Keratinocyte (primary cell): ENCODE measurements at regions not wholly inside any gene's neighbourhood (a gene's known extent, or its start where the extent isn't known, plus 50 kb on each side); places are given as distances from the start of the nearest gene placed in this dataset.

Experiments used
- DNase-seq: peaks from one replicate; pipeline ENCODE4 v3.0.0-alpha.2; 2011; ENCODE audit warnings: low read depth, missing footprints, low spot score
- FAIRE-seq: peaks from 2 replicates; lab custom pipeline; 2011; peaks lifted over from hg19 to GRCh38; lab: Jason Lieb, UNC
- H2AFZ ChIP-seq: 2 replicates; pipeline ENCODE4 v1.6.0; 2012; ENCODE audit warnings: low read length, control low read depth, inconsistent platforms; ENCODE audit not compliant: control insufficient read depth
- H3K27ac ChIP-seq: 2 replicates; pipeline ENCODE4 v1.5.1; 2011; ENCODE audit warnings: low read length; ENCODE audit not compliant: control insufficient read depth, insufficient read depth
- H3K27me3 ChIP-seq: 3 replicates; pipeline ENCODE4 v1.6.0; 2011; ENCODE audit warnings: low read length; ENCODE audit not compliant: control insufficient read depth, insufficient read depth; ENCODE audit errors: extremely low read depth
- H3K36me3 ChIP-seq, 2 experiments: 2 replicates in 1 of 2; 3 replicates in 1 of 2; pipeline ENCODE4 v1.5.1; 2011; ENCODE audit warnings: low read length in 2 of 2, mild to moderate bottlenecking in 1 of 2; ENCODE audit not compliant: control insufficient read depth in 2 of 2, insufficient read depth in 2 of 2; ENCODE audit errors: extremely low read depth in 1 of 2
- H3K4me1 ChIP-seq: 3 replicates; pipeline ENCODE4 v1.5.1; 2011; ENCODE audit warnings: low read length; ENCODE audit not compliant: control insufficient read depth, insufficient read depth; ENCODE audit errors: extremely low read depth
- H3K4me2 ChIP-seq: 3 replicates; pipeline ENCODE4 v1.6.0; 2011; ENCODE audit warnings: low read depth, low read length; ENCODE audit not compliant: control insufficient read depth, insufficient read depth; ENCODE audit errors: extremely low read depth
- H3K4me3 ChIP-seq, 3 experiments: fragments of 200-600 bp in 1 of 3; sonication (generic) in 1 of 3; 2 replicates in 2 of 3; 3 replicates in 1 of 3; pipeline ENCODE4 v1.5.1; 2011 to 2016; ENCODE audit warnings: low read length in 3 of 3, mild to moderate bottlenecking in 3 of 3, control low read depth in 2 of 3, inconsistent platforms in 1 of 3, low read depth in 1 of 3, mixed read lengths in 1 of 3, mixed run types in 1 of 3, moderate library complexity in 1 of 3; ENCODE audit not compliant: control insufficient read depth in 2 of 3, insufficient read depth in 2 of 3; ENCODE audit errors: extremely low read depth in 1 of 3
- H3K79me2 ChIP-seq: 2 replicates; pipeline ENCODE4 v1.6.0; 2012; ENCODE audit warnings: low read length; ENCODE audit not compliant: control insufficient read depth, insufficient read depth
- H3K9ac ChIP-seq: 3 replicates; pipeline ENCODE4 v1.6.0; 2011; ENCODE audit warnings: low read length; ENCODE audit not compliant: control insufficient read depth, insufficient read depth; ENCODE audit errors: extremely low read depth
- H3K9me1 ChIP-seq: 3 replicates; pipeline ENCODE4 v1.6.0; 2011; ENCODE audit warnings: low read length; ENCODE audit not compliant: control insufficient read depth, insufficient read depth; ENCODE audit errors: extremely low read depth
- H3K9me3 ChIP-seq: 2 replicates; pipeline ENCODE4 v1.5.1; 2012; ENCODE audit warnings: low read depth, low read length; ENCODE audit not compliant: control insufficient read depth
- H4K20me1 ChIP-seq: 3 replicates; pipeline ENCODE4 v1.6.0; 2011; ENCODE audit warnings: low read length; ENCODE audit not compliant: control insufficient read depth, insufficient read depth; ENCODE audit errors: extremely low read depth
- EZH2 ChIP-seq: IDR thresholded peaks from one replicate; pipeline ENCODE4 v1.6.1; 2012; ENCODE audit warnings: inconsistent platforms, mild to moderate bottlenecking, low read length, moderate library complexity
- dilution Hi-C: fragments of 300-500 bp; cut with MboI; formaldehyde crosslinking; loops from one replicate; pipeline ENCODE4 v1.7.0; 2020; ENCODE audit warnings: low sequenced_read_pairs; ENCODE audit not compliant: extremely low pct_ligation_motif_present
- TF ChIP-seq, protein P1 (sequence below), 3 experiments: IDR thresholded peaks in 1 of 3; conservative IDR thresholded peaks in 1 of 3; optimal IDR thresholded peaks in 1 of 3; 2 replicates in 2 of 3; 3 replicates in 1 of 3; pipeline versions ENCODE3 to v1.5.1; 2011; ENCODE audit warnings: low read length in 3 of 3, mild to moderate bottlenecking in 3 of 3, moderate library complexity in 2 of 3, control low read depth in 1 of 3, inconsistent platforms in 1 of 3; ENCODE audit not compliant: insufficient read depth in 2 of 3; ENCODE audit errors: extremely low read depth in 1 of 3

- Histone ChIP-seq H3K9me1 (no peaks in the 10 kb centered on the region), H3K79me2 (no peaks in the 10 kb centered on the region), H3K4me3 (no peak overlapping the region), H3K4me1 (peaks cover 7% of the 10 kb centered on the region), H3K27ac (no peak overlapping the region), H2AFZ (no peak overlapping the region), H4K20me1 (no peaks in the 10 kb centered on the region), H3K36me3 (no peaks in the 10 kb centered on the region), H3K27me3 (no peaks in the 10 kb centered on the region), H3K9ac (no peak overlapping the region), H3K4me2 (no peak overlapping the region), H3K9me3 (no peaks in the 10 kb centered on the region)
- DNase-seq (no peak), FAIRE-seq (no peak)
- no peak for TF ChIP-seq EZH2
- TF ChIP-seq, protein P1, sequence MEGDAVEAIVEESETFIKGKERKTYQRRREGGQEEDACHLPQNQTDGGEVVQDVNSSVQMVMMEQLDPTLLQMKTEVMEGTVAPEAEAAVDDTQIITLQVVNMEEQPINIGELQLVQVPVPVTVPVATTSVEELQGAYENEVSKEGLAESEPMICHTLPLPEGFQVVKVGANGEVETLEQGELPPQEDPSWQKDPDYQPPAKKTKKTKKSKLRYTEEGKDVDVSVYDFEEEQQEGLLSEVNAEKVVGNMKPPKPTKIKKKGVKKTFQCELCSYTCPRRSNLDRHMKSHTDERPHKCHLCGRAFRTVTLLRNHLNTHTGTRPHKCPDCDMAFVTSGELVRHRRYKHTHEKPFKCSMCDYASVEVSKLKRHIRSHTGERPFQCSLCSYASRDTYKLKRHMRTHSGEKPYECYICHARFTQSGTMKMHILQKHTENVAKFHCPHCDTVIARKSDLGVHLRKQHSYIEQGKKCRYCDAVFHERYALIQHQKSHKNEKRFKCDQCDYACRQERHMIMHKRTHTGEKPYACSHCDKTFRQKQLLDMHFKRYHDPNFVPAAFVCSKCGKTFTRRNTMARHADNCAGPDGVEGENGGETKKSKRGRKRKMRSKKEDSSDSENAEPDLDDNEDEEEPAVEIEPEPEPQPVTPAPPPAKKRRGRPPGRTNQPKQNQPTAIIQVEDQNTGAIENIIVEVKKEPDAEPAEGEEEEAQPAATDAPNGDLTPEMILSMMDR (optimal IDR thresholded peaks at IDR 0.05 in 1 of 3, IDR thresholded peaks at IDR 0.05 in 1 of 3, conservative IDR thresholded peaks at IDR 0.05 in 1 of 3; ENCODE audit: extremely low read depth in 1 of 3, insufficient read depth in 2 of 3, low read length in 3 of 3), result no peak
- dilution Hi-C loops, result no loop called here
Measured at GRCh38 chr1:173417563-173417962, 59.6 kb upstream of the PRDX6 start.

DNA sequence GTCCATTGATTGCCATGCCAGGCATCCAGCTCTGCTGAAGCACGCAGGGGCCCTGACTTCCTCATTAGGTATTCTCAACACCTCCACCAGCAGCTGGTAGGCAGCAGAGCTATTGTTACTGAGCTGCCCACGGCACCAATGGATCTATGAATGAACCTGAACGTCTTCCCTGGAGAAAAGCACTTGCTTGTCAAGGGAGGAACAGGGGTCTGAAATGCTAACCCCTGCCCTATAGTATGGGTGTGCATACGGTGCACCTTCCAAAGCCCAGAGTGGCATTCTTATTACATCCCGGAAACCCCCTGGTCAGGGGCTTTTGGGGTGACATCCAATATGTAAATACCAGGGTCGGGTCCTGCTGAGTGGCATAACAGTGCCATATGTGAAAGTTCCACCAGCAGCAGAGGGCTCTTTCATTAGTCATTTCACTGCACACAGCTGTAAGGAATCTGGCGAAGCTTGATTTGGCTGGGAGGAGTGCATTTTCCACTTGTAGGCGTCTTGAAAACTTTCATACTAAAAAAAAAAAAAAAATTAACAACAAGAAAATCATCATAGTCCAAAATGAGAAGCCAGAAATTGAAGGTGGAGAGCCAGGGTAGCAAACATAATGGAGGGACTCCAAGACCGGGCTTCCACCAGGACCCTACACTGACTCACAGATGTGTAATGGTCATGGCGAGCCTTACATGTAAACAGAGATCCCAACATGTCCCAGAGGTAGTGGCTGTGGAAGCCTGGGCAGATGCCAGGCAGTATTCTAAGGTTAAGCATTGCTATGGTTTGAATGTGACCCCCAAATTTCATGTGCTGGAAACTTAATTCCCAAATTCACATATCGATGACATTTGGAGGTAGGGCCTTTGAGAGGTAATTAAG, 58.8 kb upstream of the PRDX6 start:
- Histone ChIP-seq H3K4me2 (no peak overlapping the region), H3K36me3 (no peaks in the 10 kb centered on the region), H4K20me1 (no peaks in the 10 kb centered on the region), H3K9ac (no peak overlapping the region), H3K79me2 (no peaks in the 10 kb centered on the region), H3K9me3 (no peaks in the 10 kb centered on the region), H3K27ac (no peak overlapping the region), H3K9me1 (no peaks in the 10 kb centered on the region), H3K27me3 (no peaks in the 10 kb centered on the region), H3K4me3 (no peak overlapping the region), H2AFZ (no peak overlapping the region), H3K4me1 (peaks cover 8% of the 10 kb centered on the region)
- dilution Hi-C loops, result no loop called here
- no peak for DNase-seq
- no peak for FAIRE-seq
- TF ChIP-seq EZH2, result no peak
- TF ChIP-seq, protein P1 (optimal IDR thresholded peaks at IDR 0.05 in 1 of 3, IDR thresholded peaks at IDR 0.05 in 1 of 3, conservative IDR thresholded peaks at IDR 0.05 in 1 of 3; ENCODE audit: extremely low read depth in 1 of 3, insufficient read depth in 2 of 3, low read length in 3 of 3), result no peak
